DMS114 treated with DMSO at 0.1 percent for 48 hours (cell line): ENCODE measurements at regions not wholly inside any gene's neighbourhood (a gene's known extent, or its start where the extent isn't known, plus 50 kb on each side); places are given as distances from the start of the nearest gene placed in this dataset.

ENCODE experiments used
- DNase-seq: peaks from one replicate; lab custom pipeline; 2025; ENCODE audit not compliant: unreplicated experiment; lab: John Stamatoyannopoulos, UW

DNA sequence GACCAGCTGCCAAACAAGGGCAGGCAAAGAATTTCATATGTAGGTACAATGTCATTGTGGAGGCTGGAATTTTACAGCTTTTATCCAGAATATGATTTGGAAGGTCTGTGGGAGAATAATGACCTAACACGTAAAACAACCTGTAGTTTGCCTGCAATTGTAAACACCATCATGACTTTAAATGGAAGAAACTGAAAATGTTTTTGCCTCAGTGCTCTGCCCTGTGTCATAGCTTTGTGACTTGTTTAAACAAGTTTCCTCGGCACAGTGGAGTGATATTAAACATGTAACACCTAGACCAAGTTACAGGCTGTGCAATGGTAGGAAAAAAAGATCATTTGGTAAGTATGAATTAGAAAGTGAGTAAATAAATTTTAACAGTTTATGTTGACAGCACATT lies 171.6 kb upstream of the MBNL1 start:
- DNase-seq, result no peak

DNA sequence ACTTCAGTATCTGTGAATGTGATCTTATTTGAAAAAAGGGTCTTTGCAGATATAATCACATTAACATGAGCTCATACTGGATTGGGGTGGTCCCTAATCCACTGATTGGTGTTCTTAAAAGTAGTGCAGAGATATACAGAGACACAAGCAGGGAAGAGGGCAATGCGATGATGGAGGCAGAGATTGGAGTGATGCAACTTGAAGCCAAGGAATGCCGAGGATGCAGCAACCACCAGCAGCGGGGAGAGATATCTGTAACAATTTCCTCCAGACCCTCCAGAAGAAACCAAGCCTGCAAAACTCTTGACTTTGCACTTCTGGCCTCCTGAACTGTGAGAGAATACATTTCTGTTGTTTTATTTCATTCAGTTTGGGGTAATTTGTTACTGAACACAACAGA lies 171.0 kb upstream of the MBNL1 start:
- DNase-seq, result no peak

DNA sequence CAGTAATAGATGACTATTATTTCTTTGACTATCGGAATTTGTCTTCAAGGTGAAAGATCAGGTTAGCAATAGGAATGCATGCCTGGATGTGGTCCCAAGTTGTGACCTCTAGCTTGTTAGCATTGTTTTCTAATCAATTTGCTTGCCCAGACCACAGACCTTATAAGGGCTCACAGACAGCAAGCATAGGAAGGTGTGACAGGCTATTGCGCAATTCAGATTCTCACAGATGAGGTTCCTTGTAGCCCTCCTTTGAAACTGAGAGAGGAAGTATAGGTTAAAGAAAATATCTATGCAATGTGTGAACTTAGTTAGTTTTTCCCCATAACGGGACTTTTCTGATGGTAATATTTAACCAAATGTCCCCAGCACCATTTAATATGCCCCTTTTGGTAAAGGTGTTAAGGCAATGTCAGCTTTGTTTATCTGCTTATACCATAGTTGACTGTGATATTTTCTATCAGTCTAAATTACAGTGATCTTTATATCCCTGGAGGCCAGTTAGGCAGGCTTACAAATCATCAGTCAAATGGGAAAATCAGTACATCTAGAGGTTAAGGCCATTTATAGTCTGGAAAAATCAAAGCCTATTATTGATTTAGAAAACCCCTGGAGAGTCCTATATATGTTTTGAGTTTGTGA lies 168.1 kb upstream of the MBNL1 start:
- no peak for DNase-seq

DNA sequence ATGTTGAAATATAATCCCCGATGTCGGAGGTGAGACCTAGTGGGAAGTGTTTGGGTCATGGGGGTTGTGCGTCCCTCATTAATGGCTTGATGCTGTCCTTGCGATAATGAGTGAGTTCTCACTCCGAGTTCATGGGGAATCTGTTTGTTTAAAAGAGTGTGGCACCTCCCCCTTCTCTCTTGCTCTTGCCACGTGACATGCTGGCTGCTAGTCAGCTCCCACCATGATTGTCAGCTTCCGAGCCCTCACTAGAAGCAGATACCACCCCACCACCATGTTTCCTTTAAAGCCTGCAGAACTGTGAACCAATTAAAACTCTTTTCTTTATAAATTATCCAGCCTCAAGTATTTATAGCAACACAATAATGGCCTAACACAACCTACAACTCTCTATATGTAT lies 166.3 kb upstream of the MBNL1 start:
- no peak for DNase-seq

DNA sequence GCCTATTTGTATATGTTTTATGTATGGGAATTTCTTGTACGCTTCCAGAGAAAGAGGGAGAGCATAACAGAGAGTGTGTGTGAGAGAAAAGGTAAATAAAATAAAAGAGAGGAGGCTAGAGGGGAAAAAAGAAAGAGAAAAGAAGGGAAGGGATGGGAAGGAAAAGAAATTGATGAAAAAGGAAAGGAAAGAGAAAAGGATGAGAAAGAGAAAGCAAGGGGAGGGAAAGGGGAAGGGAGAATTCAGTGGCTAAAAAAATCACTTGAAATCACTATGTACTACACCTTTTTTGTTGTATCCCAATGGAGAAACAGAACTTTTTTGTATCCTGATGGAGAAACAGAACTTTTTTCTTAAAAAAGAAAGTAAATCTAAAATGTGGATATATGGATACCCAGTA lies 165.5 kb upstream of the MBNL1 start:
- no peak for DNase-seq

DNA sequence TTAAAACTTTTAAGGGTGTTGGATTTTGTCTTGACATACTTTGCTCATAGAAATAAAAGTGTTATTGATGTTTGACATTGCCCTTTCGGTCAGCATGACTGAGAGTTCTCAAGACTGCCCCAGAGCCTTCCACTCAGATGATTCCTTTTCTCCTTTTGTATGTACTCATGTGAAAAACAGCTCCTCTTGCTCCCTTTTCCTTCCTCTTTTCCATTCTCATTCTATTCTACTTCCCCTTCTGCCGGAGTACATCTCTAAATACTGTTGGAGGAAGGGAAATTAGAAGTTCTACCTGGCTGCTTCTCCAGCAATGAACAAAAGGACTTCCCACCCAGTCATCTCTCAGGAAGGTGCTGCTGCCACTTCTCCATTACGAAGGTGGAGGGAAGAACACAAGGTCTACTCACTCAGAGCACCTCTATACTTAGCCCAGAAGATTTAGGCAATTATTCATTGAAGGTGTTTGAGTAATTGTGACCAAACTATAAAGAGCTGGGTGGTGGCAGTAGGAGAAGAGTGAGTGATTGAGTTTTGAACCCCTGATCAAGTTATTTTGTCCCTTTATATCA lies 163.8 kb upstream of the MBNL1 start:
- no peak for DNase-seq

DNA sequence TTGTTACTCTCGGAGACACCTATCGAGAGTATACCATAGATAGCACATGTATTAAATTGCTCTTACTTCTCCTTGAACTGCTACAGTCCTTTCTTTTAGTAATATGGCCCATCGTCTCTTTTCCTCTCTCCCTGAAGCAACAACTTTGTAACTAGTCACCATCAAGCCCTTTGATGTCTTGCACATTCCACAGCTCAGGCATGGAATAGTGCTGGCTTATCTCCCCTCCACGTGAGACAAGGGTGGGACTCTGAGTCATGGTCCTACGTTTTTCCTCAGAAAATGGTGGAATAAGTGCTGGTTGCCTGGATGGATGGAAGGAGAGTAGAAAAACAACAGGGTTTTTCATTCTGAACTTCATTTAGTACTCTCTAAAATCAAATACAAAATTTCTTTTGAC lies 163.3 kb upstream of the MBNL1 start:
- no peak for DNase-seq

DNA sequence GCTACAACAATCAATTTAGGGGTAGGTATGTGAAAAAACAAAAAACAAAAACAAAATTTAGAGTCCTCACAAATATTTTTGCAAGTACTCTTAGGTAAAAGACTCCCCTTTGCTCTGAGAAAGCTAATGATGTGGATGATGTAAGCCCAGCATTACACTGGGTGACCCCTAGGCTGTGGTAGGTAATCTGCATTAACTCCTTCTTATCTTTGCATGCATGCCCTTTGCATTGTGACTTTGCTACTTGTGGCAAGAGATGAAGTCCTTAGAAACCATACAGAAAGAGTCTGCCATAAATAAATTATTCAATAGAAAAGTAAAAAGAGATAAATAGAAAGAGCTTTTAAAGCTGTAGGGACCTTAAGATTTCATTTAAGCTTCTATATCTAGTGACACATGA lies 159.7 kb upstream of the MBNL1 start:
- no peak for DNase-seq

DNA sequence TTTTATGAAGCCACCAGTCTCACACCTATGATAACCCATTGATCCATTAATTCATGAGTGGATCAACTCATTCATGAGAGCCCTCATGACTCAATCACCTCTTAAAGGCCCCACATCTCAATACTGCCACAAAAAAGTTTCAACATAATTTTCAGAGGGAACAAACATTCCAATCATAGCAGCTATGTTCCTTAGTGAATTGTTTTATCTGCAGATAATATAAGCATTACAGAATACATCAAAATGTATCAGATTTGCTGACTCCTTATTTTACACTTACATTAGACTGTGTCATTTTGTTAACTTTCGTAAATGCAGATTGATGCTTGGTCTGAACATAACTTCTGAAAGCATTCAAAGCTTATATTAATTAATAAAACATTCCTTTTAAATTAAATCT lies 155.3 kb upstream of the MBNL1 start:
- DNase-seq, result no peak

DNA sequence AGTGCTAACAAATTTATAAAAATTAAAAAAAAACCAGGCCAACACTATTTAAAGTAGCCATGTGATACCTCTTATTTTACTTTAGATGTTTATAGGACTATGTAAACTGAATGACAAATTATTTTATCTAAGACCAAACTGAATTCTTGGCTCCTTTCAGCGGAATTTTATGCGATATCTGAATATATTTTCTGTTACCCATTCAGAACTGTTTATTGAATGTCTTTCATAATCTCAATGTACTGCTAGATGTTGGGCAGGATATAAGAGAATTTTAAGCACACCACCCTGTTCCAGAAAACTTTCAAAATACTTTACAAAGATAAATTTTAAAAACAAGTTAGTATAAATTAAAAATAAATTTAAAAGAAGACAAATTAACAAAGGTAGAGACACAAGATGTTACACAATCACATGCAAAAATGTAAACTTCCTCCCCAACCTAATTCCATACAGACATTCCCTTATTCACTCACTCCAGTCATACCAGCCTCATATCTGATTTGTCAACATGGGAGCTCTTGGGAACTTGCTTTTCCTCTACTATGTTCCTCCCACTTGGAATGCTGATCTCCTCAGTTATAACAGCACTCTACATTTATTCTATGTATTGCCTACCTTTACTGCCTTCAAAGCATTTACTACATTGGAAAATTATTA lies 154.6 kb upstream of the MBNL1 start:
- no peak for DNase-seq

DNA sequence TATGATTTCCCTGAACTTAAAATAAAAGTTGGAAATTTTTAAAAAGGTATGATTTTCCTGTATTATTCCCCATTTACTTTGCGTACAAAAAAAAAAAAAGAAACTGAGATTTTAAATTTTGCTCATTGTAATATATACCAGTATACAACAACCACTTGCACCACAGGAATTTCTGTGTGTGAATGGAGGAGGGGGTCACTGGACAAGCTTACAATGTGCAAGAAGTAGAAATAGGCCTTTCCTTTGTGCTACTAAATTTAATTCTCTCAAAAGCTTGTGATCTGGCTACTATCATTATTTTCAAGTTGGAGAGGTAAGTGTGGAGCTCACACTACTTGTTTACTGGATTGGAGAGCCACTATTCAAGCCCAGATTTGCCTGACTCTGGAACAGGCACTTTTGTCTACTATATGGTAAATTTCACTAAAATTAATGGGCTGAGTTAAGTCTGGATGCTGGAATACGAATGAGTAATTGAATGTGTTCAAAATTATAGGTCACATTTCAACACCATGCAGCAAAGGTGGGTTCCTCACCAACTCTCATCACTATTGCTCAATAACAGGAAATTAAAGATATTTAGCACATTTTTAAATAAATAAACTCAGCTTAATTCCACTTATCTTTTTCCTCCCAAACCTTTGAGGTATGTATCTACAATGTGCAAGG lies 148.0 kb upstream of the MBNL1 start:
- no peak for DNase-seq

DNA sequence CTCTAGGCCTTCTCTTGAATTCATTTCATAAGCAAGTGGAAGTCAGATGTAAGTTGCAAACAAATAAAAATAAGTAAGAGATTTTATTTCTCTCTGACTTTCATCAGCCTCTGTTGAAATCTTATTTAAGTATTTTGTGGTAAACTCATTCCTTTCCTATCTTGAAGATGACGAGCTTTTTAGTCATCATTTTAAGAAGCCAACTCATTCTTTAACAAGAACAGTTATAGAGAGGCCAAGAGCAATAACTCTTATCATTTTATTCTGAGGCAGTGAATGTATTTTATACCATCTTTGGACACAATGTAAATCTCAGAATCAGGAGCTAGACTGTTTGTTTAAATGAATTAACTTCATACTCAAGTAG lies 147.5 kb upstream of the MBNL1 start:
- no peak for DNase-seq

DNA sequence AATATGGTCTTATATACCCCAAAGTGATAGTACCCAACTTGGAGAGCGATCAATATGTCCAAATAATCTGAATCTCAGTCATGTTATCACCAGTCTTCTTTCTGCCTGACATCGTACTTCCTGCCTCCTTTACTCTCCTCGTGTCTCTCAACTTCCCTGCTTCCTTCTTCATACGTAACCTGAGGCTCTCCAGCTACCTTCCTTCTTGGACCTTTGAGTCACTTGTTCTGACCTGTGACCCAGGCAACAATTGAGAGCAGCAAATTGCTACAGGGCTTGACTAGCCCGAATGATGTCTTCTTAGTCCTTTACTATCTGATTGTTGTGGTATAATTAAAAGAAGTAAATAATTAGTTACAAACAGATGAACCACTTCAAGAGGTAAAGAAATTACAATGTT lies 145.9 kb upstream of the MBNL1 start:
- DNase-seq, result no peak

DNA sequence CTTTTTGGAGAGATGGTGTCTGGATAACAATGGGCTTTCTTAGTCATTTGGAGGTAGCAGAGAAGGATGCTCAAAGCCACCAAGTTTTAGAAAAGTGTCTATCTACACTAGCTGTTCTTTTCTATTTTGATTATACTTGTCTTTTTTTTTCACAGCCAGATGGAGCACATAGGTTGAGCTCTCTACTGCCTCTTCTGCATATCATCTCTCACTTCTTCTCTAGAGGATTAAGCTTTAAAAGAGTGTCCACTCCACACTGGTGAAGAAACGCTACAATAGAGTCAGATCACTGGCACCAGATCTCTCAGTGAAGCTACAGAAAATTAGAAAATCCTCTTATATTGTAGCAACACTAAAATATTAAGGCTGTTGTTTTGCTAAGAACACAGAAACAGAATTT lies 145.3 kb upstream of the MBNL1 start:
- no peak for DNase-seq

DNA sequence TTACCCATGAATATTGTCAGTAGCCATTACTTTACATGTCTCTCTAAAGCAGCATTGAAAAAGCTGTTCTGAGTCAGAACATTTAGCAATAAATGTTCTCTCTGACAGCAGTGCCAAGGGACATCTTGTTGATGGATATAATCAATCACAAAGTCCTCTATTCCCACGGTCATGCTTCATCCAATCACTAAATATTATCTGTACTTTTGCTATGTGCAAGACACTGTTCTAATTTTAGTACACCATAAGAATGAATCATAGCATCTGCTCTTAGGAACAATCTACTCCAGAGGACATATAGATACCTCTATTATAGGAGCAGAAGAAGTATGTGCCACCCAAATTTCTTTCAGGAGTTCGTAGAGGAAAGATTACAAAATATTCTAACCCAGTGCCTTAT lies 142.5 kb upstream of the MBNL1 start:
- DNase-seq, result no peak

DNA sequence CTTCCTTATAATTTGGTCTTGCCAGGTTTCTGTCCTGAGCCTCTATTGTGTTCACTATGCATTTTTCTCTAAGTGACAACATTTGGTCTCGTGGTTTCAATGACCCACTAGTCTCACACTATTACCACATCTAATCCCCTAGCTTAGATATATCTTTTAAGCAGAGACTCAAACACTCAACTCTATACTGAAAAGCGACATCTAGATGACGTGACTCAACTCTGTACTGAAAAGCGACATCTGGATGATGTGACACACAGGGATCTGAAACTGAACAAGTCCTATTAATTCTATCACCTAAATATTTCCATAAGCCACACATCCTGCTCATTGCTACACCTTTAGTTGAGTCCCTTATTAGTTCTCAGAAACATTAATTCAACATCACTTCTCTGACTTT lies 141.7 kb upstream of the MBNL1 start:
- DNase-seq, result no peak

DNA sequence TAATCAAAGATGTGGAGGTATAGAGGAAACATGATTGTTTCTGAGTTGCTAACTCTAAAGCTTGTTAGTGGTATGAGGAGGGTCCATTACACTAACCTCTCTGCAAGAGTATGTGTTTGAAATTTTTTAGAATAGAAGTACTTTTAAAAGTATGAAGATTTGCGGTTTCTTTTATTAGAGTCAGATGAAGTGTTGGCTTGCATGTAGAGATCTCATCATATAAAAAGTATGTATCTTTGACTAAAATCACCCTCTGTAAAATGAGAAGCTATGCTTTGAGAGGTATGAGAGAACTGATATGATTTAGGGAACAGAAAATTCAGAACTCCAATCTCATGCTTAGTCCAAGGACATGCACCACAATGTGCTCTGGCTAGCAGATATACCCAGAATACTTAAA lies 140.4 kb upstream of the MBNL1 start:
- no peak for DNase-seq

DNA sequence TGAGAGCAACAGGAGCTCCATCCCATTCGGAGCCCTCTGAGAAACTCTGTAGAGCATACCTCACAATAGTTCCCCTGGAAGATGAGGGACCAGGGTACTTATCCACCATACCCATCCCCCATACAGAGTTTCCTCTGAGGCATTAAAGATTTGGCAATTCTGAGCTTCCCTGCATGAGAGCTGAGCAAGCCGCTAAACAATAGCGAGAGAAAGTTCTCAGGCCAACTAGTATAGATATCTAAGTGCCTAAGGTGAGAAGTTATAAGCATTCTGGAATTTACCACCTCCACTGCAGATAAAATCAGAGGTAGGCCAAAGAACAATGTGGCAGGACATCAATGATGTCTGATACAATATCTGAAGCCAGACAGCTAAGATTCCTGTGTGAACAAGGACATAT lies 129.1 kb upstream of the MBNL1 start:
- DNase-seq, result no peak

DNA sequence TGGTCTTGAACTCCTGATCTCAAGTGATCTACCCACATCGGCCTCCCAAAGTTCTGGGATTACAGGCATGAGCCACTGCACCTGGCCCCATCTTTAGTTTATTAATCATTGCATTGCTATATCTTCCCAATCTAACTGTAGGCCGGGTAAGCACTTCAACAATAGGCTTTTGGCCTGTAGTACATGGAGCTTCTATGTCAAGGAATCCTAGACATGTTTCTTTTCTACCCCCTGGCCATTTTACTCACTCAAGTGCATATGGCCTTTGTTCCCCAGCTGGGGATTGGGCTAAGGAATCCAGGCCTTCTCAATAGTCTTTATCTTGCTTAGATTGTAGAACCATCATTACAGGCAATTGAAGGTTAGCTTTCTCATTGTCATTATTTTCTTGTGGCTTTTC lies 122.3 kb upstream of the MBNL1 start:
- no peak for DNase-seq

DNA sequence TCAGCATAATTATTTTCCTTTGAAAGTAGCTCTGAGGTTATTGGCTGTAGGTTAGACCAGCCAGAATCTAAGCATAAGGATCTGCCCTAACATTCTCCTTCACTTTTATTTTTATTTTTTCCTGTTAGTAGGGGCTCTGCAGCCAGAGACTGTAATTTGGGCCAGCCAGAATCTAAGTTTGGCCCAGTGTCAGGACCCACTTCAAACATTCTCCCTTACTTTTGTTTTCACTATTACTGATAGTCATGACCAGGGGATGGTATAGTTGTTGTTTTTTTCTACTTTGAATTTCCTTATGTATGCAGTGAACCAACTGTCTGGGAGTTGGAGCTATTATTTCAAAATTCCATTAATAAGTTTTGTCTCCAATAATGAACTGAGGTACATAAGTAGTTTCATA lies 121.0 kb upstream of the MBNL1 start:
- no peak for DNase-seq

DNA sequence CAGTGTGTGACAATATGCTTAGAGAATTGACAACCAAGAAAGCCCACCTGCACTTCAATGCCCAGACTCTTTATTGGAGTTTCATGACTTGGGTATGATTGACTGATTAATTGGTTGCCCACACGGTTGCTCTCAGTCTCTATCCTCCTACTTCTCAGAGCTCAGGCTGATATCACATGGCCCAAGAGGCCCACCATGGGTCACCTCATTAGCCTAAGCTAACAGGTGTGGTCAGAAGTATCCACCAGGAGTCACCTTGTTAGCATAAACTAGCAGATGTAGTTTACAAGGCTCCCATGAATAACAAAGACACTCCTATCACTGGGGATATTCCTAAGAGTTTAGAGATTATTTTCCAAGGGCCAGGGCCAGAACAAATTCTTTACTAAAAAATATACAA lies 120.2 kb upstream of the MBNL1 start:
- no peak for DNase-seq

DNA sequence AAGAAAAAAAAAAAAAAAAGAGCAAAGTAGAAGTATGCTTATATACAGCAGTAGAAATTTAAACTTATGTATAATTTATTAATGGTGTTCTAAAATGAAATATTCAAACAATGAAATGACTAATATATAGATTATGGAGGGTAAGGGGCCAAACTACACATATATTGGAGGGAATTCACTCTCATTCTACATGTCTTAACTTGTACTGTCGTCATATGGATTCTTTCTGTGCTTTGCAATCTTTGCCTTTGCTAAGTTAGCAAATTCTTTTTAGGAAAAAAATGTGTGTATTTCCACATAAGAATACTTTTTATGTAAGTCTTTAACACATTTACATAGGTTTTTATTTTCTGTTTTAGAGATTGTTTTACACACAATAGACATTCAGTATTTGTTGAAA lies 118.9 kb upstream of the MBNL1 start:
- DNase-seq, result no peak
